ENCODE measurements at regions not wholly inside any gene's neighbourhood (a gene's known extent, or its start where the extent isn't known, plus 50 kb on each side); places are given as distances from the start of the nearest gene placed in this dataset.

DNA sequence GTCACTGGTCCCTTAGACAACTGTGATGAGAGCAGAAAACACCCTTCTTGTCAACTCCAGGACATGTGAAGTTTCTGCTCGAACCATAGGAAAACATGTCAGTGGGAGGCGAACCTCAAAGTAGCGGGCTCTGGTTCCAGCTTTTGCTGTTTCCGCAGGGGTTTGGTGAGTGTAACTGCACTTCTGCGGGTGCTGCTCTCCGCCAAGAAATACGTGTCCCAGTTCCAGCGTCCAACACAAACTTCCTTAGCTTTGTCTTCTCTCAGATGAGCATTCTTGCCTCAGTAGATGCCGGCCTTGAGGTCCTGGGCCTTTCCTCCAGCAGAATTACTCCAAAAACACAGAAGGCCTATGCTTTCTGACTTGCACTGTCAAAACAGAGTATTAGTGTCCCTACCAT is 156.3 kb downstream of the FNDC1 start:
- Histone ChIP-seq H3K4me3 (ENCODE audit: insufficient read depth, low read length, poor library complexity, severe bottlenecking) (no peak overlapping the region), H4K20me1 (ENCODE audit: low read depth, low read length) (no peaks in the 10 kb centered on the region), H3K9ac (ENCODE audit: low read length) (no peak overlapping the region), H3K27me3 (ENCODE audit: low read length) (no peaks in the 10 kb centered on the region), H3K4me2 (ENCODE audit: low read depth, low read length, poor library complexity, severe bottlenecking) (no peak overlapping the region), H3K79me2 (ENCODE audit: insufficient read depth, low read length) (no peaks in the 10 kb centered on the region), H3K9me2 (replicated peaks; ENCODE audit: insufficient read depth, low read length) (no peaks in the 10 kb centered on the region), H3K36me3 (ENCODE audit: low read length) (no peaks in the 10 kb centered on the region), H2AFZ (ENCODE audit: low read depth, low read length, severe bottlenecking) (no peak overlapping the region), H3K9me3 (ENCODE audit: insufficient read depth, low read length) (no peaks in the 10 kb centered on the region), H3F3A (ENCODE audit: insufficient read depth) (no peaks in the 10 kb centered on the region), H3K27ac (ENCODE audit: low read depth, low read length) (no peak overlapping the region)
- TF ChIP-seq CTCF (IDR thresholded peaks at IDR 0.05; ENCODE audit: insufficient read depth, low read length, poor library complexity, severe bottlenecking) (no peak), EZH2phosphoT487 (conservative IDR thresholded peaks at IDR 0.05; ENCODE audit: low read length) (no peak)

- Histone ChIP-seq H3F3A (ENCODE audit: insufficient read depth) (no peaks in the 10 kb centered on the region), H3K9me3 (ENCODE audit: insufficient read depth, low read length) (no peaks in the 10 kb centered on the region), H3K36me3 (ENCODE audit: low read length) (no peaks in the 10 kb centered on the region), H3K9me2 (replicated peaks; ENCODE audit: insufficient read depth, low read length) (no peaks in the 10 kb centered on the region), H3K9ac (ENCODE audit: low read length) (no peak overlapping the region), H3K4me2 (ENCODE audit: low read depth, low read length, poor library complexity, severe bottlenecking) (no peak overlapping the region), H2AFZ (ENCODE audit: low read depth, low read length, severe bottlenecking) (no peak overlapping the region), H4K20me1 (ENCODE audit: low read depth, low read length) (no peaks in the 10 kb centered on the region), H3K4me3 (ENCODE audit: insufficient read depth, low read length, poor library complexity, severe bottlenecking) (no peak overlapping the region), H3K79me2 (ENCODE audit: insufficient read depth, low read length) (no peaks in the 10 kb centered on the region), H3K27ac (ENCODE audit: low read depth, low read length) (no peak overlapping the region), H3K27me3 (ENCODE audit: low read length) (no peaks in the 10 kb centered on the region)
- TF ChIP-seq EZH2phosphoT487 (conservative IDR thresholded peaks at IDR 0.05; ENCODE audit: low read length) (no peak), CTCF (IDR thresholded peaks at IDR 0.05; ENCODE audit: insufficient read depth, low read length, poor library complexity, severe bottlenecking) (no peak)
Measured at GRCh38 chr6:159324596-159324995, 155.4 kb downstream of the FNDC1 start.

All from SU-DHL-6 (cell line).